ENCODE measurements at regions not wholly inside any gene's neighbourhood (a gene's known extent, or its start where the extent isn't known, plus 50 kb on each side); places are given as distances from the start of the nearest gene placed in this dataset.

DNA sequence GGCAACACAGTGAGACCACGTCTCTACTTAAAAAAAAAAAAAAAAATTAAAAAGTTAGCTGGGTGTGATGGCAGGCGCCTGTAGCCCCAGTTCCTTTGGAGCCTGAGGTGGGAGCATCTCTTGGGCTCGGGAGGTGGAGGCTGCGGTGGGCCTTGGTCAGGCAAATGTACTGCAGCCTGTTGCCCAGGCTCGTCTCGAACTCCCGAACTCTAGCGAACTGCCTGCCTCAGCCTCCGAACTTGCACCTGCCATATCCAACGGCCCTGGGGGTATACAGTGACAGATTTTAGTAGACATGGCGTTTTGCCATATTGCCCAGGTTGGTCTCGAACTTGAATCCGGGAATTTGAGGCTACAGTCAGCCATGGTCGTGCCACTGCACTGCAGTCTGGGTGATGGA, 195.4 kb downstream of the ALG10 start:
- dilution Hi-C loops (cut with MboI; ENCODE audit: extremely low pct_ligation_motif_present, low sequenced_read_pairs), result no loop called here
- no peaks in the 10 kb centered on the region for H3K9me3 ChIP-seq (replicated peaks; ENCODE audit: control insufficient read depth, insufficient read depth, low read length)

More for the DNA sequence above, 195.4 kb downstream of the ALG10 start:
- no peak overlapping the region for H3K27ac ChIP-seq (ENCODE audit: insufficient read depth, low read depth, low read length)
- CTCF ChIA-PET, result no interaction called here
- TF ChIP-seq MYC (IDR thresholded peaks at IDR 0.05; ENCODE audit: low read depth, low read length), result no peak
- no peak for TF ChIP-seq CTCF (IDR thresholded peaks at IDR 0.05; ENCODE audit: extremely low read depth in 1 of 2, insufficient read depth in 1 of 2, low read depth in 1 of 2, low read length in 2 of 2)
- TF ChIP-seq POLR2AphosphoS5 (IDR thresholded peaks at IDR 0.05; ENCODE audit: insufficient read depth, low read depth, low read length), result no peak
- no peak for TF ChIP-seq EZH2 (IDR thresholded peaks at IDR 0.05; ENCODE audit: borderline replicate concordance, low read depth, low read length, severe bottlenecking)
- no peak for TF ChIP-seq POLR2A (IDR thresholded peaks at IDR 0.05; ENCODE audit: low read depth, low read length)
- no peak for TF ChIP-seq FOS (IDR thresholded peaks at IDR 0.05; ENCODE audit: borderline replicate concordance, insufficient read depth, low read length)
- TF ChIP-seq, protein P1, sequence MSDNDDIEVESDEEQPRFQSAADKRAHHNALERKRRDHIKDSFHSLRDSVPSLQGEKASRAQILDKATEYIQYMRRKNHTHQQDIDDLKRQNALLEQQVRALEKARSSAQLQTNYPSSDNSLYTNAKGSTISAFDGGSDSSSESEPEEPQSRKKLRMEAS (IDR thresholded peaks at IDR 0.05; ENCODE audit: insufficient read depth, insufficient read length), result no peak
- no peak for TF ChIP-seq JUN (IDR thresholded peaks at IDR 0.05; ENCODE audit: borderline replicate concordance, insufficient read depth, insufficient read length, low read depth)
- TF ChIP-seq GATA2 (IDR thresholded peaks at IDR 0.05; ENCODE audit: insufficient read depth, insufficient read length, low read depth, low read length), result no peak
- H3K4me2 ChIP-seq (ENCODE audit: insufficient read depth, low read length), result no peak overlapping the region
- no peaks in the 10 kb centered on the region for H3K79me2 ChIP-seq (ENCODE audit: control insufficient read depth, insufficient read depth, low read length)
- H3K27me3 ChIP-seq (ENCODE audit: control insufficient read depth in 2 of 2, insufficient read depth in 2 of 2, low read length in 2 of 2), result no peaks in the 10 kb centered on the region
- FAIRE-seq, result no peak
- H3K36me3 ChIP-seq (ENCODE audit: control insufficient read depth in 2 of 2, extremely low read depth in 1 of 2, insufficient read depth in 2 of 2, low read length in 2 of 2), result no peaks in the 10 kb centered on the region
- POLR2A ChIA-PET, result no interaction called here
- H3K9ac ChIP-seq (replicated peaks; ENCODE audit: extremely low read depth, insufficient read depth, low read length), result no peak overlapping the region
- no peaks in the 10 kb centered on the region for H3K9me1 ChIP-seq (replicated peaks; ENCODE audit: control insufficient read depth, extremely low read depth, insufficient read depth, low read length)
- no peak overlapping the region for H3K4me3 ChIP-seq (replicated peaks in 1 of 3; ENCODE audit: insufficient read depth in 1 of 3, low read depth in 1 of 3, low read length in 3 of 3)
- no peak for DNase-seq (ENCODE audit: low read depth, low spot score)
- H2AFZ ChIP-seq (ENCODE audit: low read depth, low read length), result no peak overlapping the region
- H3K4me1 ChIP-seq (ENCODE audit: control insufficient read depth, extremely low read depth, insufficient read depth, low read length), result no peaks in the 10 kb centered on the region
- no TSS peak for BruUV-seq (replicated peaks)
- intact Hi-C loops (cut with micrococcal nuclease), result loop anchor here (1.0 kb wide), 1 partner anchor 94 kb away; no protein-coding TSS in a partner anchor
- no peaks in the 10 kb centered on the region for H4K20me1 ChIP-seq (replicated peaks; ENCODE audit: control insufficient read depth, extremely low read depth, insufficient read depth, low read length)
